GM13977 (cell line): ENCODE measurements at regions not wholly inside any gene's neighbourhood (a gene's known extent, or its start where the extent isn't known, plus 50 kb on each side); places are given as distances from the start of the nearest gene placed in this dataset.

Source experiments
- DNase-seq: peaks from one replicate; pipeline ENCODE4 v3.0.0; 2012; ENCODE audit warnings: low spot score
- in situ Hi-C: fragments of 300-500 bp; cut with MboI; formaldehyde crosslinking; loops from one replicate; pipeline ENCODE4 v1.12.0; 2022; ENCODE audit warnings: low sequenced_read_pairs, low pct_unique_long_range_greater_than_20kb, mixed read lengths, inconsistent platforms; ENCODE audit not compliant: unreplicated experiment
- TF ChIP-seq, protein P1 (sequence below): IDR thresholded peaks from 2 replicates; pipeline ENCODE4 v1.5.1; 2012; ENCODE audit warnings: mild to moderate bottlenecking, control low read depth; ENCODE audit not compliant: insufficient read depth; ENCODE audit errors: extremely low read depth, missing control alignments

DNA sequence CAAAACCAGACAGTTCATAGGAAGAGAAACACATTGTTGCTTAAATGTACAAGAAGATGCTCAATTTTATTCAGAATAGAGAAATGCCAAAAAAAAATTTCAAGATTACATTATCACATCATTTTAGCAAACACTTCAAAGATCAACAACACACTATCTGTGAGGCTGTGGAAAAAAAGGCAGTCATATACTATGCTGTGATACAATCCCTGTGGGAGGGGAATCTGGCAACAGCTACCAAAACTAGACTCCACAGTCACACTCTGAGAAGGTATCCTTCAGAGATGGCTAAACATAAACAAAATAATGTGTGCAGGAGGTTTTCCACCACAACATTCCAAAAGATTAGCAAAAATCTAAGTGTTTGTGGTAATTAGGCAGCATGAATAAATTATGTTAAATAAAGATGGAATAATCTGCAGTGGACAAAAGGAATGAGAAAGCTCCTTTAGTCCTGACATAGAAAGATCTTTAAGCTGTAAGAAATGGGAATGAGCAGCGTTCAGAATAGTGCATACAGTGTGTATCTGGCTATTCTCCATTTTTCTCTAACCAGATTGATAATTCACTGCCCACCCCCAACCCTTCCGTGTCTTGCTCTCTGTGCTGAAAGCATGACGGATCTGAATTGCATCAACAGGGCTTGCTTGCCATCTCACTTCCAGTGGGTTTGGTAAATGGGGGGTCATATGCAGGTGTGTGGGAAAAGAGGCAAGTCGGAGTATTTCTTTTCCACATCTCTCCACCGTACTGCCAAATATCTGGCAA is 329.6 kb downstream of the MBD2 start:
- in situ Hi-C loops, result no loop called here
- no peak for DNase-seq
- TF ChIP-seq, protein P1, sequence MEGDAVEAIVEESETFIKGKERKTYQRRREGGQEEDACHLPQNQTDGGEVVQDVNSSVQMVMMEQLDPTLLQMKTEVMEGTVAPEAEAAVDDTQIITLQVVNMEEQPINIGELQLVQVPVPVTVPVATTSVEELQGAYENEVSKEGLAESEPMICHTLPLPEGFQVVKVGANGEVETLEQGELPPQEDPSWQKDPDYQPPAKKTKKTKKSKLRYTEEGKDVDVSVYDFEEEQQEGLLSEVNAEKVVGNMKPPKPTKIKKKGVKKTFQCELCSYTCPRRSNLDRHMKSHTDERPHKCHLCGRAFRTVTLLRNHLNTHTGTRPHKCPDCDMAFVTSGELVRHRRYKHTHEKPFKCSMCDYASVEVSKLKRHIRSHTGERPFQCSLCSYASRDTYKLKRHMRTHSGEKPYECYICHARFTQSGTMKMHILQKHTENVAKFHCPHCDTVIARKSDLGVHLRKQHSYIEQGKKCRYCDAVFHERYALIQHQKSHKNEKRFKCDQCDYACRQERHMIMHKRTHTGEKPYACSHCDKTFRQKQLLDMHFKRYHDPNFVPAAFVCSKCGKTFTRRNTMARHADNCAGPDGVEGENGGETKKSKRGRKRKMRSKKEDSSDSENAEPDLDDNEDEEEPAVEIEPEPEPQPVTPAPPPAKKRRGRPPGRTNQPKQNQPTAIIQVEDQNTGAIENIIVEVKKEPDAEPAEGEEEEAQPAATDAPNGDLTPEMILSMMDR, result no peak

DNA sequence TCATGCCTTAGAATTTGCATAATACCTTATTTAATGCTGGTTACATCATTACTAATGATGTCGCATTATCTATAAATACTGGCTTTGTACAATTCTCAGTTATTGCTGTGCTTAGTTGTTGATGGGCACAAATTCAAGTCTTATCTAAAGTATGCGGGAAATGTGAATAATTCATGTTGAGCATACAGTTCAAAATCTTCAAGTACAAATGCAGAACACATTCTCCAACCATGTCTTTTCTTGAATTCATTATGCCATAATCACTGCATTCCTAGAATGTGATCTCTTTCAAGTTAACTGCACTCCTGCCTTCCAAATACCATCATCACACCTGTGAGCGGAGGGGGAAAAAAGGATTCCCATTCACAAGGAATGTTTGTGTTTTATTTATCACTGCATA is 337.0 kb downstream of the MBD2 start:
- in situ Hi-C loops, result no loop called here
- TF ChIP-seq, protein P1, result no peak
- no peak for DNase-seq

DNA sequence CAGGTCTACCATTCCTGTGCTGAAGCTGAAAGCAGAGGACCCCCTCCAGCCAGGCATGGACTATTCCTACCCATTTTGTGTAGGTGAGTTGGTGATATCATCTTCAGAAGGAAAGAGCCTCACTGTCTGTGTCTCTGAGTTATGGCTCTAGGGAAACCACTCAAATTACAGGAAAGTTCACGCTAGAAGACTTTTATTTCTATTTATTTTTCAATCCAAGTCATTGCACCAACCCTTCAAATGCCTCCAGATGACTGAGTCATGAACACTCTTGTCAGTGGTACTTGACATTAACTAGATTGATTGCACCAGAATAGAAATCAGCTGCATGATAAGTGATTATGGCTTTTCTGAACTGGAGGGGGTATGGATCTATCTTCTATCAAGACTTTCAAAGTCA is 338.4 kb downstream of the MBD2 start:
- TF ChIP-seq, protein P1, result no peak
- in situ Hi-C loops, result no loop called here
- DNase-seq, result no peak

DNA sequence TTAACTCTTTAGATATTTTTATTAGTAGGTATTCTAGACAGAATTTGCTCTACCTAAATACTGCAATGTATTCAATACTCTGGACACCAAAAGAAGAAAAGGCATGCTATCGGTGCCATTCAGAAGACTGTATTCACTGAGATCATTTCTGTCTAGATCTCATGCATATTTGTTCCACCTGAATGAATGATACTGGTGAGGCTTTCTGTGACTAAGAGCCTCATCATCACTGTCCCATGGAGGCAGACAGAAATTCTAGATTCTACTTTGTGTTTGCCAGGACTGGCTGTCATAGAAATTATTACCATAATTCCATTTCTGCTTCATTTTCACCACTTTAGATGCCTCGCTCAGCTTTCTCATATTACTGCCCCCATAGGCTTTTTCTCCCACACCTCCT is 340.7 kb downstream of the MBD2 start:
- no peak for DNase-seq
- in situ Hi-C loops, result no loop called here
- TF ChIP-seq, protein P1, result no peak

DNA sequence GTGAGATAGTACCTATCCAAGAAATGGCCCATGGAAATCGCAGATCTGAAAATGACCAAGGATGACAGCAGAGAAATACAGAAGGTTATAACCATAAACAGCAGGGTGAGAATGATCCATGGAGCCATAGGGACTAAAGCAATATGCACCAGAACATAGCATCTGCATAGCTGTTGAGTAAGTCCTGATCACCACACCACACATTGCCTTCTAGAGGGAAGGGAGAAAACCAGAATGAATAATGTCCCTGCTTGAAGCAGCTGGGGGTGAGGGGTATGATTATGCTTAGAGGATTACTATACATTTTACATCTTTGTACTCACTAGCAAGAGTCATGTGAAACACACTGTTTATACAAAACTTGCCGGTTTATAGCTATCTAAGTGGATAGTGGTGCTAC is 350.4 kb downstream of the MBD2 start:
- TF ChIP-seq, protein P1, result no peak
- in situ Hi-C loops, result no loop called here
- no peak for DNase-seq

DNA sequence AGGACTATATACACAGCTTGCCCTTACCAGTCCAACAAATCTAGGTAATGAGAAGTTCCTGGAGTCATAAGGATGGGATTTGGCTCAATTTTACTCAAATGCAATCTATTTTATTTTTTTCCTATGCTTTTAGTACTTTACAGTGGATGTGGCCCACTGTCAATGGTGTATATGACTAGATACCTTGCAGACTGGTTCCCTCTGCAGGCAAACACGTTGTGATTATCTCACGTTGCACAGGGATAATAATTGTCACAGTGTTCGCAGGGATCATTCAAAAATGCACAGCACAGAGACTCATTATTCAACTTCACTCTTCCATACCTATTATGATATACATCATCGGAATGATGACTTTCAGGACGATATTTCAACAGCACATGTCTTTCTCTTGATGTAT is 359.7 kb downstream of the MBD2 start:
- in situ Hi-C loops, result no loop called here
- no peak for DNase-seq
- TF ChIP-seq, protein P1, result no peak
